Ammon's horn (tissue), 1 donor: ENCODE measurements at regions not wholly inside any gene's neighbourhood (a gene's known extent, or its start where the extent isn't known, plus 50 kb on each side); places are given as distances from the start of the nearest gene placed in this dataset.
"Not testable (repeated sequence)": the region's sequence is repeated elsewhere in the genome, so short reads cannot be mapped to it uniquely, and the experiment has no call there.

Experiments
- DNase-seq: peaks from one replicate; pipeline ENCODE4 v3.0.0-alpha.2; 2016; ENCODE audit warnings: low spot score

GRCh38 chr5:125848751-125849150 lies 574.5 kb upstream of the GRAMD2B start:
- no peak for DNase-seq

- DNase-seq, result no peak
Observed at GRCh38 chr5:125856949-125857348, 566.3 kb upstream of the GRAMD2B start.

- DNase-seq, result no peak
Observed at GRCh38 chr5:125863579-125863978, 559.6 kb upstream of the GRAMD2B start.

- no peak for DNase-seq
Observed at GRCh38 chr5:125865166-125865815, 557.9 kb upstream of the GRAMD2B start.

- DNase-seq, result no peak
Observed at GRCh38 chr5:125868036-125868435, 555.2 kb upstream of the GRAMD2B start.

- no peak for DNase-seq
Observed at GRCh38 chr5:125870256-125870655, 553.0 kb upstream of the GRAMD2B start.

- no peak for DNase-seq
Observed at GRCh38 chr5:125874057-125874456, 549.2 kb upstream of the GRAMD2B start.

GRCh38 chr5:125874717-125875116 lies 548.5 kb upstream of the GRAMD2B start:
- DNase-seq, result no peak

- DNase-seq, result no peak
Observed at GRCh38 chr5:125877248-125877647, 546.0 kb upstream of the GRAMD2B start.

GRCh38 chr5:125882061-125882460 lies 541.1 kb upstream of the GRAMD2B start:
- no peak for DNase-seq

GRCh38 chr5:125883223-125883622 lies 540.0 kb upstream of the GRAMD2B start:
- no peak for DNase-seq

- DNase-seq, result no peak
Observed at GRCh38 chr5:125888358-125888757, 534.9 kb upstream of the GRAMD2B start.

GRCh38 chr5:125890511-125890931 lies 532.7 kb upstream of the GRAMD2B start:
- DNase-seq, result no peak

- no peak for DNase-seq
Observed at GRCh38 chr5:125891061-125891725, 532.0 kb upstream of the GRAMD2B start.

GRCh38 chr5:125894383-125894782 lies 528.8 kb upstream of the GRAMD2B start:
- no peak for DNase-seq

- DNase-seq, result no peak
Observed at GRCh38 chr5:125896368-125896767, 526.8 kb upstream of the GRAMD2B start.

- DNase-seq, result no peak
Observed at GRCh38 chr5:125897089-125897488, 526.1 kb upstream of the GRAMD2B start.

- no peak for DNase-seq
Observed at GRCh38 chr5:125898851-125899405, 524.3 kb upstream of the GRAMD2B start.

GRCh38 chr5:125912028-125912427 lies 511.2 kb upstream of the GRAMD2B start:
- DNase-seq, result no peak

GRCh38 chr5:125913200-125913599 lies 510.0 kb upstream of the GRAMD2B start:
- no peak for DNase-seq

GRCh38 chr5:125914471-125914870 lies 508.7 kb upstream of the GRAMD2B start:
- DNase-seq, result no peak

- not testable (repeated sequence) for DNase-seq
Observed at GRCh38 chr5:125923958-125924357, 499.3 kb upstream of the GRAMD2B start.

- no peak for DNase-seq
Observed at GRCh38 chr5:125926172-125926571, 497.0 kb upstream of the GRAMD2B start.

- no peak for DNase-seq
Observed at GRCh38 chr5:125928663-125929062, 494.5 kb upstream of the GRAMD2B start.
